RKO (cell line): ENCODE measurements at regions not wholly inside any gene's neighbourhood (a gene's known extent, or its start where the extent isn't known, plus 50 kb on each side); places are given as distances from the start of the nearest gene placed in this dataset.

Experiments
- DNase-seq: peaks from one replicate; pipeline ENCODE4 v3.0.0-alpha.2; 2016; ENCODE audit warnings: low spot score

GRCh38 chrX:145631461-145631951 lies 186.1 kb upstream of the SLITRK2 start:
- DNase-seq, result no peak

- DNase-seq, result no peak
Observed at GRCh38 chrX:145654486-145654885, 163.1 kb upstream of the SLITRK2 start.

GRCh38 chrX:145673841-145674240 lies 143.8 kb upstream of the SLITRK2 start:
- DNase-seq, result no peak

GRCh38 chrX:145677109-145677817 lies 140.4 kb upstream of the SLITRK2 start:
- no peak for DNase-seq

- DNase-seq, result no peak
Observed at GRCh38 chrX:145682518-145683298, 134.9 kb upstream of the SLITRK2 start.

GRCh38 chrX:145687146-145687545 lies 130.5 kb upstream of the SLITRK2 start:
- no peak for DNase-seq

GRCh38 chrX:145687707-145688106 lies 129.9 kb upstream of the SLITRK2 start:
- DNase-seq, result no peak

- DNase-seq, result no peak
Observed at GRCh38 chrX:145694048-145694447, 123.6 kb upstream of the SLITRK2 start.

- no peak for DNase-seq
Observed at GRCh38 chrX:145715641-145716138, 101.9 kb upstream of the SLITRK2 start.

- DNase-seq, result no peak
Observed at GRCh38 chrX:145716226-145716625, 101.4 kb upstream of the SLITRK2 start.

- DNase-seq, result no peak
Observed at GRCh38 chrX:145727476-145727875, 90.2 kb upstream of the SLITRK2 start.

- DNase-seq, result no peak
Observed at GRCh38 chrX:145729635-145730034, 88.0 kb upstream of the SLITRK2 start.

GRCh38 chrX:145735036-145735435 lies 82.6 kb upstream of the SLITRK2 start:
- no peak for DNase-seq

GRCh38 chrX:145751943-145752342 lies 65.7 kb upstream of the SLITRK2 start:
- no peak for DNase-seq
